GM23338 (cell line): ENCODE measurements at regions not wholly inside any gene's neighbourhood (a gene's known extent, or its start where the extent isn't known, plus 50 kb on each side); places are given as distances from the start of the nearest gene placed in this dataset.

Experiments used
- ATAC-seq: fragments of 200-7000 bp; cut with Tn5 transposase; 3 replicates; pipeline ENCODE4 v1.9.1; 2020
- DNase-seq: peaks from one replicate; pipeline ENCODE4 v3.0.0-alpha.2; 2015; ENCODE audit warnings: low spot score
- H2AFZ ChIP-seq: fragments of 200-600 bp; sonication (generic); 2 replicates; pipeline ENCODE4 v1.8.0; 2016; ENCODE audit warnings: antibody characterized with exemption, mild to moderate bottlenecking, moderate library complexity
- H3F3A ChIP-seq: fragments of 200-600 bp; sonication (generic); replicated peaks from 2 replicates; pipeline ENCODE4 v1.8.0; 2017; ENCODE audit warnings: antibody characterized with exemption, mixed run types, low read depth
- H3K27ac ChIP-seq: fragments of 200-600 bp; sonication (generic); 2 replicates; pipeline ENCODE4 v1.6.1; 2016; ENCODE audit warnings: low read depth
- H3K27me3 ChIP-seq: fragments of 200-600 bp; sonication (generic); 2 replicates; pipeline ENCODE4 v1.8.0; 2016; ENCODE audit warnings: mild to moderate bottlenecking, mixed run types, moderate library complexity; ENCODE audit not compliant: insufficient read depth
- H3K36me3 ChIP-seq: fragments of 200-600 bp; sonication (generic); 2 replicates; pipeline ENCODE4 v1.8.0; 2016; ENCODE audit warnings: mild to moderate bottlenecking; ENCODE audit not compliant: insufficient read depth
- H3K4me1 ChIP-seq: fragments of 200-600 bp; sonication (generic); 2 replicates; pipeline ENCODE4 v1.8.0; 2016; ENCODE audit warnings: mild to moderate bottlenecking, moderate library complexity; ENCODE audit not compliant: insufficient read depth
- H3K4me2 ChIP-seq: fragments of 200-600 bp; sonication (generic); 2 replicates; pipeline ENCODE4 v1.7.1; 2017; ENCODE audit warnings: mixed run types
- H3K4me3 ChIP-seq: fragments of 200-600 bp; sonication (generic); 2 replicates; pipeline ENCODE4 v1.6.1; 2016; ENCODE audit warnings: mixed run types
- H3K79me2 ChIP-seq: fragments of 200-600 bp; sonication (generic); replicated peaks from 2 replicates; pipeline ENCODE4 v1.8.0; 2017; ENCODE audit warnings: mild to moderate bottlenecking; ENCODE audit not compliant: insufficient read depth
- H3K9me2 ChIP-seq: fragments of 200-600 bp; sonication (generic); 2 replicates; pipeline ENCODE4 v1.8.0; 2017; ENCODE audit not compliant: insufficient read depth
- H4K20me1 ChIP-seq: fragments of 200-600 bp; sonication (generic); replicated peaks from 2 replicates; pipeline ENCODE4 v1.8.0; 2017; ENCODE audit warnings: mild to moderate bottlenecking; ENCODE audit not compliant: insufficient read depth
- H3K27ac Mint-ChIP-seq: 2 replicates; pipeline ENCODE4 v1.8.0; 2020; ENCODE audit warnings: inconsistent platforms, mild to moderate bottlenecking, moderate library complexity, mixed read lengths
- H3K27me3 Mint-ChIP-seq: 3 replicates; pipeline ENCODE4 v1.8.0; 2022; ENCODE audit warnings: low read depth, mild to moderate bottlenecking, moderate library complexity, mixed read lengths, inconsistent platforms; ENCODE audit not compliant: insufficient read depth, poor library complexity
- H3K36me3 Mint-ChIP-seq: 3 replicates; pipeline ENCODE4 v1.8.0; 2021; ENCODE audit warnings: low read depth, mild to moderate bottlenecking, inconsistent platforms, moderate library complexity, mixed read lengths
- H3K4me1 Mint-ChIP-seq: 3 replicates; pipeline ENCODE4 v1.8.0; 2020; ENCODE audit warnings: mild to moderate bottlenecking, inconsistent platforms, mixed read lengths
- H3K4me3 Mint-ChIP-seq: 3 replicates; pipeline ENCODE4 v1.8.0; 2021; ENCODE audit warnings: moderate library complexity, mild to moderate bottlenecking, inconsistent platforms, mixed read lengths
- H3K9me3 Mint-ChIP-seq: 3 replicates; pipeline ENCODE4 v1.8.0; 2020; ENCODE audit warnings: moderate library complexity, mild to moderate bottlenecking, inconsistent platforms, mixed read lengths
- EZH2phosphoT487 ChIP-seq: fragments of 200-600 bp; sonication (generic); IDR thresholded peaks from one replicate; pipeline ENCODE4 v1.8.1; 2018; ENCODE audit warnings: antibody characterized with exemption; ENCODE audit not compliant: unreplicated experiment
- JUNB ChIP-seq: IDR thresholded peaks from one replicate; pipeline ENCODE4 v1.6.1; 2016; ENCODE audit warnings: antibody characterized with exemption; ENCODE audit not compliant: unreplicated experiment
- ZNF114 ChIP-seq: fragments of 250-450 bp; sonication (Bioruptor Pico); IDR thresholded peaks from 2 replicates; pipeline ENCODE4 v1.5.0; 2020; ENCODE audit warnings: mild to moderate bottlenecking, moderate library complexity
- TF ChIP-seq, protein P1 (sequence below): fragments of 250-450 bp; sonication (Bioruptor Pico); IDR thresholded peaks from 2 replicates; pipeline ENCODE4 v1.5.0; 2020; ENCODE audit warnings: mild to moderate bottlenecking, moderate library complexity
- TF ChIP-seq, protein P2 (sequence below): IDR thresholded peaks from one replicate; pipeline ENCODE4 v1.6.1; 2018; ENCODE audit warnings: antibody characterized with exemption; ENCODE audit not compliant: unreplicated experiment
- TF ChIP-seq, protein P3 (sequence below): IDR thresholded peaks from 2 replicates; pipeline ENCODE4 v1.6.1; 2016; ENCODE audit warnings: antibody characterized with exemption

DNA sequence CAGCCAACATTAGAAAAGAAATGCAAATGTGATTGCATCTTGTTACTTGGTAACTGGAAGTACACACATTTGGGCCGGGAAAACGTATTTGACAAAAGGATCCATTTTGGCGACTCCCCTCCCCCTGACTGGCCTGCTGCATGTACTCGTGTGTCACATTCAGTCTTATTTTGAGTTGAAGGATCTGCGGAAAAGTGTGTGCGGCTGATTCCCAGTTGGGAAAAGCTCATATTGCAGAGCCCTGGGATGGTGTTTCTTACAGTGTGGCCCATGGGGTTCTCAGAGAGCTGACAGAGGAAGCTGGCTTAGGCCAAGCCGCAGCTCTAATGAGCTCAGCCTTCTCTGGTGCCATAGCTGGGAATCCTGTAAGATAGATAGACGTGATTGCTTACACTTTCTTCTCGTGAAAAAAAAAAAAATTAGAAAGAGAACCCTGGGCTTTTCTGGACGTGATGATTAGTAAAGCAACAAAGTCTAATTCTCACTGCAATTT lies 170.3 kb upstream of the ARGLU1 start:
- Histone ChIP-seq H3K4me3 (no peak overlapping the region), H3K27ac (no peak overlapping the region), H3K79me2 (no peaks in the 10 kb centered on the region), H3K9me2 (no peaks in the 10 kb centered on the region), H3K27me3 (no peaks in the 10 kb centered on the region), H4K20me1 (no peaks in the 10 kb centered on the region), H2AFZ (peak overlapping the region; percentile 25; the same call in 1 of the 2 replicates), H3K4me1 (no peaks in the 10 kb centered on the region), H3F3A (no peaks in the 10 kb centered on the region), H3K36me3 (no peaks in the 10 kb centered on the region), H3K4me2 (no peak overlapping the region)
- DNase-seq (peak; percentile 29), ATAC-seq (peak; percentile 58)
- peaks cover 6% of the 10 kb centered on the region; the same call in 1 of the 3 replicates for H3K4me1 Mint-ChIP-seq
- TF ChIP-seq, protein P1, sequence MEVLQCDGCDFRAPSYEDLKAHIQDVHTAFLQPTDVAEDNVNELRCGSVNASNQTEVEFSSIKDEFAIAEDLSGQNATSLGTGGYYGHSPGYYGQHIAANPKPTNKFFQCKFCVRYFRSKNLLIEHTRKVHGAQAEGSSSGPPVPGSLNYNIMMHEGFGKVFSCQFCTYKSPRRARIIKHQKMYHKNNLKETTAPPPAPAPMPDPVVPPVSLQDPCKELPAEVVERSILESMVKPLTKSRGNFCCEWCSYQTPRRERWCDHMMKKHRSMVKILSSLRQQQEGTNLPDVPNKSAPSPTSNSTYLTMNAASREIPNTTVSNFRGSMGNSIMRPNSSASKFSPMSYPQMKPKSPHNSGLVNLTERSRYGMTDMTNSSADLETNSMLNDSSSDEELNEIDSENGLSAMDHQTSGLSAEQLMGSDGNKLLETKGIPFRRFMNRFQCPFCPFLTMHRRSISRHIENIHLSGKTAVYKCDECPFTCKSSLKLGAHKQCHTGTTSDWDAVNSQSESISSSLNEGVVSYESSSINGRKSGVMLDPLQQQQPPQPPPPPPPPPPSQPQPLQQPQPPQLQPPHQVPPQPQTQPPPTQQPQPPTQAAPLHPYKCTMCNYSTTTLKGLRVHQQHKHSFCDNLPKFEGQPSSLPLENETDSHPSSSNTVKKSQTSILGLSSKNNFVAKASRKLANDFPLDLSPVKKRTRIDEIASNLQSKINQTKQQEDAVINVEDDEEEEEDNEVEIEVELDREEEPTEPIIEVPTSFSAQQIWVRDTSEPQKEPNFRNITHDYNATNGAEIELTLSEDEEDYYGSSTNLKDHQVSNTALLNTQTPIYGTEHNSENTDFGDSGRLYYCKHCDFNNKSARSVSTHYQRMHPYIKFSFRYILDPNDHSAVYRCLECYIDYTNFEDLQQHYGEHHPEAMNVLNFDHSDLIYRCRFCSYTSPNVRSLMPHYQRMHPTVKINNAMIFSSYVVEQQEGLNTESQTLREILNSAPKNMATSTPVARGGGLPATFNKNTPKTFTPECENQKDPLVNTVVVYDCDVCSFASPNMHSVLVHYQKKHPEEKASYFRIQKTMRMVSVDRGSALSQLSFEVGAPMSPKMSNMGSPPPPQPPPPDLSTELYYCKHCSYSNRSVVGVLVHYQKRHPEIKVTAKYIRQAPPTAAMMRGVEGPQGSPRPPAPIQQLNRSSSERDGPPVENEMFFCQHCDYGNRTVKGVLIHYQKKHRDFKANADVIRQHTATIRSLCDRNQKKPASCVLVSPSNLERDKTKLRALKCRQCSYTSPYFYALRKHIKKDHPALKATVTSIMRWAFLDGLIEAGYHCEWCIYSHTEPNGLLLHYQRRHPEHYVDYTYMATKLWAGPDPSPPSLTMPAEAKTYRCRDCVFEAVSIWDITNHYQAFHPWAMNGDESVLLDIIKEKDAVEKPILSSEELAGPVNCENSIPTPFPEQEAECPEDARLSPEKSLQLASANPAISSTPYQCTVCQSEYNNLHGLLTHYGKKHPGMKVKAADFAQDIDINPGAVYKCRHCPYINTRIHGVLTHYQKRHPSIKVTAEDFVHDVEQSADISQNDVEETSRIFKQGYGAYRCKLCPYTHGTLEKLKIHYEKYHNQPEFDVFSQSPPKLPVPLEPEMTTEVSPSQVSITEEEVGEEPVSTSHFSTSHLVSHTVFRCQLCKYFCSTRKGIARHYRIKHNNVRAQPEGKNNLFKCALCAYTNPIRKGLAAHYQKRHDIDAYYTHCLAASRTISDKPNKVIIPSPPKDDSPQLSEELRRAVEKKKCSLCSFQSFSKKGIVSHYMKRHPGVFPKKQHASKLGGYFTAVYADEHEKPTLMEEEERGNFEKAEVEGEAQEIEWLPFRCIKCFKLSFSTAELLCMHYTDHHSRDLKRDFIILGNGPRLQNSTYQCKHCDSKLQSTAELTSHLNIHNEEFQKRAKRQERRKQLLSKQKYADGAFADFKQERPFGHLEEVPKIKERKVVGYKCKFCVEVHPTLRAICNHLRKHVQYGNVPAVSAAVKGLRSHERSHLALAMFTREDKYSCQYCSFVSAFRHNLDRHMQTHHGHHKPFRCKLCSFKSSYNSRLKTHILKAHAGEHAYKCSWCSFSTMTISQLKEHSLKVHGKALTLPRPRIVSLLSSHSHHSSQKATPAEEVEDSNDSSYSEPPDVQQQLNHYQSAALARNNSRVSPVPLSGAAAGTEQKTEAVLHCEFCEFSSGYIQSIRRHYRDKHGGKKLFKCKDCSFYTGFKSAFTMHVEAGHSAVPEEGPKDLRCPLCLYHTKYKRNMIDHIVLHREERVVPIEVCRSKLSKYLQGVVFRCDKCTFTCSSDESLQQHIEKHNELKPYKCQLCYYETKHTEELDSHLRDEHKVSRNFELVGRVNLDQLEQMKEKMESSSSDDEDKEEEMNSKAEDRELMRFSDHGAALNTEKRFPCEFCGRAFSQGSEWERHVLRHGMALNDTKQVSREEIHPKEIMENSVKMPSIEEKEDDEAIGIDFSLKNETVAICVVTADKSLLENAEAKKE (CRISPR knock-in tag), result no peak
- H3K4me3 Mint-ChIP-seq, result no peak overlapping the region
- peaks cover 9% of the 10 kb centered on the region for H3K36me3 Mint-ChIP-seq
- peaks cover 11% of the 10 kb centered on the region; the same call in 2 of the 3 replicates for H3K9me3 Mint-ChIP-seq
- peak overlapping the region; percentile 30; the same call in 1 of the 2 replicates for H3K27ac Mint-ChIP-seq
- H3K27me3 Mint-ChIP-seq, result peaks cover 8% of the 10 kb centered on the region

DNA sequence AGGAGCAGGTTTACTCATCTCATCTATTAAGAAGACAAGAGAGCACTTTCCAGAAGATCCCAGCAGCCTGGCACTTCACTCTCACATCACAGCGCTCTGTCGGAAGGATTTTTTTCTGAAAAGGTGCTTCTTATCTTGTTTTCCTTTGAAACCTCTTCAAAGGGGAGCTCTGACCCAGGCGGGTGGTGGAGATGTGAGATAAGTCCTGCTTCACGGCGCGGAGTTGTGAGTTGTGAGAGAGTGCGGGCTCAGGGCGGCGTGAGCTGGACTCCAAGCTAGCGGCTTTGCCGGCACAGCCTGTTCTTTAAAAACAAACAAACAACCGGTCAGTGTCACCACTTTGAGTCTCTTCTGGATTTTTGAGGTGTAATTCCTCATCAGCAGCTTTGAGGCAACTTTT lies 169.0 kb upstream of the ARGLU1 start:
- H3K4me1 Mint-ChIP-seq, result peaks cover 6% of the 10 kb centered on the region; the same call in 1 of the 3 replicates
- no peak for DNase-seq
- peaks cover 11% of the 10 kb centered on the region; the same call in 2 of the 3 replicates for H3K9me3 Mint-ChIP-seq
- H3K4me3 Mint-ChIP-seq, result no peak overlapping the region
- no peak overlapping the region for H3K27ac Mint-ChIP-seq
- H3K79me2 ChIP-seq, result no peaks in the 10 kb centered on the region
- ATAC-seq, result no peak
- H3K27me3 Mint-ChIP-seq, result peaks cover 6% of the 10 kb centered on the region
- no peaks in the 10 kb centered on the region for H3K9me2 ChIP-seq
- no peaks in the 10 kb centered on the region for H3K36me3 ChIP-seq
- no peaks in the 10 kb centered on the region for H4K20me1 ChIP-seq
- no peak for TF ChIP-seq JUNB
- TF ChIP-seq, protein P2, sequence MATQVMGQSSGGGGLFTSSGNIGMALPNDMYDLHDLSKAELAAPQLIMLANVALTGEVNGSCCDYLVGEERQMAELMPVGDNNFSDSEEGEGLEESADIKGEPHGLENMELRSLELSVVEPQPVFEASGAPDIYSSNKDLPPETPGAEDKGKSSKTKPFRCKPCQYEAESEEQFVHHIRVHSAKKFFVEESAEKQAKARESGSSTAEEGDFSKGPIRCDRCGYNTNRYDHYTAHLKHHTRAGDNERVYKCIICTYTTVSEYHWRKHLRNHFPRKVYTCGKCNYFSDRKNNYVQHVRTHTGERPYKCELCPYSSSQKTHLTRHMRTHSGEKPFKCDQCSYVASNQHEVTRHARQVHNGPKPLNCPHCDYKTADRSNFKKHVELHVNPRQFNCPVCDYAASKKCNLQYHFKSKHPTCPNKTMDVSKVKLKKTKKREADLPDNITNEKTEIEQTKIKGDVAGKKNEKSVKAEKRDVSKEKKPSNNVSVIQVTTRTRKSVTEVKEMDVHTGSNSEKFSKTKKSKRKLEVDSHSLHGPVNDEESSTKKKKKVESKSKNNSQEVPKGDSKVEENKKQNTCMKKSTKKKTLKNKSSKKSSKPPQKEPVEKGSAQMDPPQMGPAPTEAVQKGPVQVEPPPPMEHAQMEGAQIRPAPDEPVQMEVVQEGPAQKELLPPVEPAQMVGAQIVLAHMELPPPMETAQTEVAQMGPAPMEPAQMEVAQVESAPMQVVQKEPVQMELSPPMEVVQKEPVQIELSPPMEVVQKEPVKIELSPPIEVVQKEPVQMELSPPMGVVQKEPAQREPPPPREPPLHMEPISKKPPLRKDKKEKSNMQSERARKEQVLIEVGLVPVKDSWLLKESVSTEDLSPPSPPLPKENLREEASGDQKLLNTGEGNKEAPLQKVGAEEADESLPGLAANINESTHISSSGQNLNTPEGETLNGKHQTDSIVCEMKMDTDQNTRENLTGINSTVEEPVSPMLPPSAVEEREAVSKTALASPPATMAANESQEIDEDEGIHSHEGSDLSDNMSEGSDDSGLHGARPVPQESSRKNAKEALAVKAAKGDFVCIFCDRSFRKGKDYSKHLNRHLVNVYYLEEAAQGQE, result no peak
- TF ChIP-seq ZNF114 (CRISPR knock-in tag), result no peak
- no peak for TF ChIP-seq EZH2phosphoT487
- TF ChIP-seq, protein P3, sequence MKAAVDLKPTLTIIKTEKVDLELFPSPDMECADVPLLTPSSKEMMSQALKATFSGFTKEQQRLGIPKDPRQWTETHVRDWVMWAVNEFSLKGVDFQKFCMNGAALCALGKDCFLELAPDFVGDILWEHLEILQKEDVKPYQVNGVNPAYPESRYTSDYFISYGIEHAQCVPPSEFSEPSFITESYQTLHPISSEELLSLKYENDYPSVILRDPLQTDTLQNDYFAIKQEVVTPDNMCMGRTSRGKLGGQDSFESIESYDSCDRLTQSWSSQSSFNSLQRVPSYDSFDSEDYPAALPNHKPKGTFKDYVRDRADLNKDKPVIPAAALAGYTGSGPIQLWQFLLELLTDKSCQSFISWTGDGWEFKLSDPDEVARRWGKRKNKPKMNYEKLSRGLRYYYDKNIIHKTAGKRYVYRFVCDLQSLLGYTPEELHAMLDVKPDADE, result no peak
- H3K4me2 ChIP-seq, result no peak overlapping the region
- H3K27ac ChIP-seq, result no peak overlapping the region
- H3K4me3 ChIP-seq, result no peak overlapping the region
- H3K27me3 ChIP-seq, result no peaks in the 10 kb centered on the region
- H3K36me3 Mint-ChIP-seq, result peaks cover 9% of the 10 kb centered on the region
- H2AFZ ChIP-seq, result peak overlapping the region; percentile 76; the same call in 1 of the 2 replicates
- H3F3A ChIP-seq, result no peaks in the 10 kb centered on the region
- no peaks in the 10 kb centered on the region for H3K4me1 ChIP-seq
